NCI-H128 (cell line): ENCODE measurements at regions not wholly inside any gene's neighbourhood (a gene's known extent, or its start where the extent isn't known, plus 50 kb on each side); places are given as distances from the start of the nearest gene placed in this dataset.

Experiments
- DNase-seq: peaks from one replicate; lab custom pipeline; 2025; ENCODE audit not compliant: unreplicated experiment; lab: John Stamatoyannopoulos, UW

DNA sequence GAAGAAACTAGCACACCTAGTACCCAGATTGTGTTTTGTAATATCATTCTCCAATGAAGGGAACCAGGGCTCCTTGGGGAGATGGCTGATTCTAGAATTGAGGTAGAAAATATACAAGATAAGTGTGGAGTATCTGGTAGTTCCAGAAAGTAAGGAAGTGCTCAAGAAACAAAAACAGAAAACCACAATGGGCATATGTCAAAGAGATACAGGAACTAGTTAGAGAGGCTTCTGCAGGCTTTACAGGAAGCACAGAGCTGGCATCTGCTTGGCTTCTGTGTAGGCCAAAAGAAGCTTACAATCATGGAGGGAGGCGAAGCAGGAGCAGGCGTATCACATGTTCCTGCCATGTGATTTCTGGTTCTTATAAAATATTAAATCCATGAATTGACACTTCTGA, 105.7 kb upstream of the TMEM161B start:
- DNase-seq, result no peak

DNA sequence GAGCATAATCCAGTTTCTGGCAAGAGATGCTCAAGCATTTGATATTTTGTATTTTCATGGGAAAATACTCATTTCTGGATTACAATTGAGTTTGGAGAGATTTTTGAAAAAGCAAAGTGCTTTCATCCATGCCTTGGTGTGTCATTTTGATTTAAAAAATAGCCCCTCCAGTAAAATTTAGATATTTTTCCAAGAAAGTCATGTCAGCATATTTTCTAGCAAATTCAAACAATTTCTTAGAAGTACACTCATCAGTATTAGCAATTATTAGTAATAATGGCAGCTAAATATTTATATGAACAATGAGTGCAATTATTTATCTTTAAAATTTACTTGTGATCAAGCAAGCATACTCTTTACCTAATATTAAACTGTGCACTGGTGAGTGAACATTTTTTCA, 102.2 kb upstream of the TMEM161B start:
- no peak for DNase-seq

DNA sequence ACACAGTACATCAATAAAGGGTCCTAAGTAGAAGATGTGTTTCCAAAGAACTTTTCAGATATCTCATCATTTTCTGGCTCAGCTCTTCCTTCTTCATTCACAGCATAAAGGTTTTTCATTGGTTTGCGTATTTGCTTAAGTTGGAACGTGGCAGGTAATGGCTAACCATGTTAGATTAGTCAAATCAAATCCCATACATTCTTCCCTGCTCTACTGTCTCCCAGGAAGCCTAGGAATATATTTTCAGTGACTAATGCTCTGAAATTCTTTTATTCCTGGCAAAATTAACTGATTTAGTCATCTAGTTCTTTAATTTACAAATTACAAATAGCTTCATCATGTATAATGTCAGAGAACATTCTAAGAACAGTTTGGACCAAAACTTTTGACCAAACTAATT, 99.6 kb upstream of the TMEM161B start:
- no peak for DNase-seq

DNA sequence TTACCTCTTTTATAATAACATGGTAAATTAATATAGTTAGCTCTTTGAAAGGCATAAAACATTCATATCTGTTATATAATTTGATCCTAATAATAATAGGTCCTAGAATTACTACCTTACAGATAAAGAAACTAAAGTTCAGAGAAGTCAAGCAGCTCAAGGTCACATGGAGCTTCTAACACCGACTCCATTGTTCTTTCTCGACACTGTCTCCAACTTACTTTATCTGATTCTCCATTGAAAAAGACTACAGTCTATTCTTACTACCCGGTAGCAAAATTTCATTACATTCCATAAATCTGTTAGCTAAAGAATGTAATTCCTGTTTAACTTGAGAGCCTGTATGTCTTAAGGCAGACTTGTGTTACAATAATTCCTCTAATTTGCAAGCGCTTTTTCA, 96.3 kb upstream of the TMEM161B start:
- DNase-seq, result no peak

DNA sequence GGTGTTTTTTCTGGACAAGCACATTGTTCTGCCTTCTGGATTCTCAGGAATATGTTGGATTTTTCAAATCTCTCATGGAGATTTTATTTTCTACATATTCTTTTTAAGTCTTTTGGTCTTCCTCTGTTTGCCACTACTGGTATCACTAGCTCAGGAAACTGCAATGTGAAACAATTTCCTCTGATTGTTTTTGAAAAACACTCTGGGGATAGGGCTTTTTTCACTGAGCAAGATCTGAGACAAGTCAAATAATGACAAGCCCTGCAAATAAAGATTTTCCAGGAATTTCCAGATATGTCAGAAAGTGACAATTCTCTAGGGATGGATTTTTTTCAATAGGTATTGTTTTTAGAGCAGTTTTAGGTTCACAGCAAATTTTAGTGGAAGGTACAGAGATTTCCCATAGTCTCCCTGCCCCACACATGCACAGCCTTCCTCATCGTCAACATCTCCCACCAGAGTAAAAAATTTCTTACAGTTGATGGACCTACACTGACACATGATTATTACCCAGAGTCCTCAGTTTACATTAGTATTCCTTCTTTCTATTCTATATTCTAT, 86.9 kb upstream of the TMEM161B start:
- DNase-seq, result no peak

DNA sequence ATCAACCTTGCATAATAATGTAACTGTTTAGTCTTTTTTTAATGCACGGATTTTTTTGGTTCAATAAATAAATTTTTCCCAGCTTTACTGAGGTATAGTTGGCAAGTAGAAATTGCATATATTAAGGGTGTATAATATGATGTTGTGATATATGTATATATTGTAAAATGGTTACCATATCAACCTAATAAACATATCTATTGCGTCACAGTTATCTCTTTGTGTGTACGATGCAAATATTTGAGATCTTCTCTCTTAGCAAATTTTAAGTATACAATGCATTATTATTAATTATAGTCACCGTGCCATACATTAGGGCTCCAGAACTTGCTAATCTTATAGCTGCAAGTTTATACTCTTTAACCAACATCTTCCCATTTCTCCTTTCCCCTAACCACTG, 57.2 kb upstream of the TMEM161B start:
- no peak for DNase-seq

DNA sequence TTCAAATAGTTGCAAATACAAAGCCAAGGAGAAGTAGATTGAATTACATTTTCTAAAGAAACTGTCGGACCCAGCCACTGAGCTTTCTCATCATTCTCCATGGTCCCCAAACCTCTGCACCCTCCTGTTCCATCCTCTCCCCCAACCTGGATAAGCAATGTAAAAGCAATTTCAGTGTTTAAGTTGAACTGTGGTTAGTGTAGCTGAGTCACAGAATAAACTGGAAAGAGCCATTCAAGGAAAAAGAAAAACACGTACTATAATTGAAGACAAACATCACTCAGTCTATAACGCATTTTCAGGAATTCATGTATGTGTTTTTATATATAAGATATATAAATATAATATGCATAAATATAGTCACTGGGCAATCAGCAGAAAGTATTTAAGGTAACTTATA, 54.1 kb upstream of the TMEM161B start:
- no peak for DNase-seq
